ENCODE measurements at regions not wholly inside any gene's neighbourhood (a gene's known extent, or its start where the extent isn't known, plus 50 kb on each side); places are given as distances from the start of the nearest gene placed in this dataset.

- DNase-seq, result no peak
Measured at GRCh38 chr9:79116041-79116440, 455.7 kb upstream of the TLE4 start.

GRCh38 chr9:79116709-79117108, 455.1 kb upstream of the TLE4 start:
- no peak for DNase-seq

GRCh38 chr9:79120533-79120932, 451.2 kb upstream of the TLE4 start:
- peak; percentile 65 for DNase-seq

- no peak for DNase-seq
Measured at GRCh38 chr9:79120941-79121340, 450.8 kb upstream of the TLE4 start.

GRCh38 chr9:79123415-79123814, 448.4 kb upstream of the TLE4 start:
- DNase-seq, result no peak

- no peak for DNase-seq
Measured at GRCh38 chr9:79127661-79128060, 444.1 kb upstream of the TLE4 start.

GRCh38 chr9:79129865-79130480, 441.8 kb upstream of the TLE4 start:
- peak; percentile 38 for DNase-seq

GRCh38 chr9:79131246-79131774, 440.5 kb upstream of the TLE4 start:
- DNase-seq, result no peak

- DNase-seq, result no peak
Measured at GRCh38 chr9:79131824-79132377, 439.9 kb upstream of the TLE4 start.

- no peak for DNase-seq
Measured at GRCh38 chr9:79134654-79135053, 437.1 kb upstream of the TLE4 start.

- DNase-seq, result no peak
Measured at GRCh38 chr9:79135681-79136415, 435.9 kb upstream of the TLE4 start.

- DNase-seq, result no peak
Measured at GRCh38 chr9:79140751-79141150, 431.0 kb upstream of the TLE4 start.

GRCh38 chr9:79143211-79143610, 428.6 kb upstream of the TLE4 start:
- no peak for DNase-seq

- DNase-seq, result no peak
Measured at GRCh38 chr9:79145442-79145841, 426.3 kb upstream of the TLE4 start.

GRCh38 chr9:79149585-79149984, 422.2 kb upstream of the TLE4 start:
- DNase-seq, result no peak

- no peak for DNase-seq
Measured at GRCh38 chr9:79151791-79152190, 420.0 kb upstream of the TLE4 start.

GRCh38 chr9:79152306-79152705, 419.5 kb upstream of the TLE4 start:
- DNase-seq, result no peak

- DNase-seq, result no peak
Measured at GRCh38 chr9:79154806-79155205, 417.0 kb upstream of the TLE4 start.

- DNase-seq, result no peak
Measured at GRCh38 chr9:79155308-79155707, 416.5 kb upstream of the TLE4 start.

GRCh38 chr9:79163544-79163943, 408.2 kb upstream of the TLE4 start:
- DNase-seq, result no peak

GRCh38 chr9:79164406-79164805, 407.4 kb upstream of the TLE4 start:
- DNase-seq, result no peak

- no peak for DNase-seq
Measured at GRCh38 chr9:79165020-79165780, 406.6 kb upstream of the TLE4 start.

GRCh38 chr9:79166005-79166404, 405.8 kb upstream of the TLE4 start:
- DNase-seq, result no peak

GRCh38 chr9:79170643-79171042, 401.1 kb upstream of the TLE4 start:
- DNase-seq, result no peak
